ENCODE measurements at regions not wholly inside any gene's neighbourhood (a gene's known extent, or its start where the extent isn't known, plus 50 kb on each side); places are given as distances from the start of the nearest gene placed in this dataset.
A peak's percentile ranks its signal among the peaks of the same experiment; 100 is the strongest.

- no peaks in the 10 kb centered on the region for H3K36me3 ChIP-seq (ENCODE audit: insufficient read depth, low read length)
- H3F3A ChIP-seq (ENCODE audit: insufficient read depth, low read length, poor library complexity, severe bottlenecking): no peaks in the 10 kb centered on the region
- H3K9ac ChIP-seq (ENCODE audit: low read length): no peak overlapping the region
- no peak overlapping the region for H3K27ac ChIP-seq (ENCODE audit: low read length)
- no peaks in the 10 kb centered on the region for H4K20me1 ChIP-seq (ENCODE audit: insufficient read depth)
- no peaks in the 10 kb centered on the region for H3K9me2 ChIP-seq (ENCODE audit: insufficient read depth, low read length)
- no peaks in the 10 kb centered on the region for H3K9me3 ChIP-seq (ENCODE audit: low read length)
- TF ChIP-seq SMC3 (conservative IDR thresholded peaks at IDR 0.05; ENCODE audit: poor library complexity) (no peak), CTCF (IDR thresholded peaks at IDR 0.05; ENCODE audit: poor library complexity, severe bottlenecking) (no peak), TAF1 (IDR thresholded peaks at IDR 0.05; ENCODE audit: low read depth) (no peak), REST (IDR thresholded peaks at IDR 0.05; ENCODE audit: borderline replicate concordance) (no peak), MXI1 (conservative IDR thresholded peaks at IDR 0.05; ENCODE audit: poor library complexity, severe bottlenecking) (no peak)
- H3K4me2 ChIP-seq (ENCODE audit: low read length): no peak overlapping the region
- no peaks in the 10 kb centered on the region for H3K79me2 ChIP-seq (replicated peaks; ENCODE audit: insufficient read depth, low read length)
- H3K4me3 ChIP-seq (ENCODE audit: low read length): no peak overlapping the region
- no peaks in the 10 kb centered on the region for H3K27me3 ChIP-seq (ENCODE audit: insufficient read depth, low read depth, low read length)
- no peak overlapping the region for H2AFZ ChIP-seq (ENCODE audit: low read depth, low read length)
Observed at GRCh38 chr9:89655990-89656657, 51.3 kb downstream of the GADD45G start.

- Histone ChIP-seq H3K9ac (ENCODE audit: low read length) (peak overlapping the region; percentile 31), H3K27me3 (ENCODE audit: insufficient read depth, low read depth, low read length) (no peaks in the 10 kb centered on the region), H3K4me2 (ENCODE audit: low read length) (peak overlapping the region; percentile 2), H3K27ac (ENCODE audit: low read length) (peak overlapping the region; percentile 15), H3K36me3 (ENCODE audit: insufficient read depth, low read length) (no peaks in the 10 kb centered on the region), H3K79me2 (replicated peaks; ENCODE audit: insufficient read depth, low read length) (no peaks in the 10 kb centered on the region), H3K9me3 (ENCODE audit: low read length) (no peaks in the 10 kb centered on the region), H2AFZ (ENCODE audit: low read depth, low read length) (no peak overlapping the region), H3F3A (ENCODE audit: insufficient read depth, low read length, poor library complexity, severe bottlenecking) (no peaks in the 10 kb centered on the region), H3K9me2 (ENCODE audit: insufficient read depth, low read length) (no peaks in the 10 kb centered on the region), H4K20me1 (ENCODE audit: insufficient read depth) (no peaks in the 10 kb centered on the region), H3K4me3 (ENCODE audit: low read length) (no peak overlapping the region)
- no peak for TF ChIP-seq EP300 (conservative IDR thresholded peaks at IDR 0.05; ENCODE audit: poor library complexity, severe bottlenecking)
Observed at GRCh38 chr9:89657295-89657694, 52.5 kb downstream of the GADD45G start.

- Histone ChIP-seq H3K27me3 (ENCODE audit: insufficient read depth, low read depth, low read length) (no peaks in the 10 kb centered on the region), H3K27ac (ENCODE audit: low read length) (peak overlapping the region; percentile 15), H4K20me1 (ENCODE audit: insufficient read depth) (no peaks in the 10 kb centered on the region), H3F3A (ENCODE audit: insufficient read depth, low read length, poor library complexity, severe bottlenecking) (no peaks in the 10 kb centered on the region), H3K36me3 (ENCODE audit: insufficient read depth, low read length) (no peaks in the 10 kb centered on the region), H3K9me2 (ENCODE audit: insufficient read depth, low read length) (no peaks in the 10 kb centered on the region), H3K4me3 (ENCODE audit: low read length) (no peak overlapping the region), H3K9me3 (ENCODE audit: low read length) (no peaks in the 10 kb centered on the region), H3K79me2 (replicated peaks; ENCODE audit: insufficient read depth, low read length) (no peaks in the 10 kb centered on the region), H3K4me2 (ENCODE audit: low read length) (peak overlapping the region; percentile 2), H2AFZ (ENCODE audit: low read depth, low read length) (no peak overlapping the region), H3K9ac (ENCODE audit: low read length) (peak overlapping the region; percentile 31)
- TF ChIP-seq EZH2 (IDR thresholded peaks at IDR 0.05; ENCODE audit: borderline replicate concordance, insufficient read depth, low read length, poor library complexity, severe bottlenecking) (no peak), TAF1 (IDR thresholded peaks at IDR 0.05; ENCODE audit: low read depth) (no peak), EP300 (conservative IDR thresholded peaks at IDR 0.05; ENCODE audit: poor library complexity, severe bottlenecking) (no peak), CTCF (IDR thresholded peaks at IDR 0.05; ENCODE audit: poor library complexity, severe bottlenecking) (no peak), RAD21 (conservative IDR thresholded peaks at IDR 0.05) (no peak), REST (IDR thresholded peaks at IDR 0.05; ENCODE audit: borderline replicate concordance) (no peak), MXI1 (conservative IDR thresholded peaks at IDR 0.05; ENCODE audit: poor library complexity, severe bottlenecking) (no peak), POLR2AphosphoS5 (IDR thresholded peaks at IDR 0.05) (no peak), SMC3 (conservative IDR thresholded peaks at IDR 0.05; ENCODE audit: poor library complexity) (no peak)
Observed at GRCh38 chr9:89657765-89658164, 53.0 kb downstream of the GADD45G start.
